Hepatocyte (in vitro differentiated cells): ENCODE measurements at regions not wholly inside any gene's neighbourhood (a gene's known extent, or its start where the extent isn't known, plus 50 kb on each side); places are given as distances from the start of the nearest gene placed in this dataset.
A peak's percentile ranks its signal among the peaks of the same experiment; 100 is the strongest.

Experiments
- DNase-seq: peaks from one replicate; pipeline ENCODE4 v3.0.0-alpha.2; 2016; ENCODE audit warnings: low spot score
- H2AFZ ChIP-seq: fragments of 200-600 bp; sonication (generic); 2 replicates; pipeline ENCODE4 v1.6.0; 2016; ENCODE audit warnings: antibody characterized with exemption, mild to moderate bottlenecking
- H3K27ac ChIP-seq: fragments of 200-600 bp; sonication (generic); 2 replicates; pipeline ENCODE4 v1.5.1; 2016; ENCODE audit warnings: mild to moderate bottlenecking
- H3K27me3 ChIP-seq: fragments of 200-600 bp; sonication (generic); 2 replicates; pipeline ENCODE4 v1.6.1; 2016
- H3K36me3 ChIP-seq: fragments of 200-600 bp; sonication (generic); replicated peaks from 2 replicates; pipeline ENCODE4 v1.5.1; 2016; ENCODE audit warnings: low read depth; ENCODE audit not compliant: insufficient read depth
- H3K4me1 ChIP-seq: fragments of 200-600 bp; sonication (generic); 2 replicates; pipeline ENCODE4 v1.5.1; 2016; ENCODE audit warnings: mild to moderate bottlenecking, moderate library complexity; ENCODE audit not compliant: insufficient read depth
- H3K4me2 ChIP-seq: fragments of 200-600 bp; sonication (generic); 2 replicates; pipeline ENCODE4 v1.6.0; 2016
- H3K4me3 ChIP-seq: fragments of 200-600 bp; sonication (generic); 2 replicates; pipeline ENCODE4 v1.5.1; 2016; ENCODE audit warnings: mild to moderate bottlenecking
- H3K79me2 ChIP-seq: fragments of 200-600 bp; sonication (generic); 2 replicates; pipeline ENCODE4 v1.6.0; 2017; ENCODE audit warnings: mild to moderate bottlenecking
- H3K9me2 ChIP-seq: fragments of 200-600 bp; sonication (generic); replicated peaks from 2 replicates; pipeline ENCODE4 v1.6.0; 2017; ENCODE audit warnings: mild to moderate bottlenecking; ENCODE audit not compliant: insufficient read depth
- H3K9me3 ChIP-seq: fragments of 200-600 bp; sonication (generic); 2 replicates; pipeline ENCODE4 v1.5.1; 2016; ENCODE audit warnings: low read depth, mild to moderate bottlenecking
- H4K20me1 ChIP-seq: fragments of 200-600 bp; sonication (generic); 2 replicates; pipeline ENCODE4 v1.6.0; 2016; ENCODE audit warnings: mild to moderate bottlenecking; ENCODE audit not compliant: insufficient read depth, poor library complexity, severe bottlenecking
- EZH2 ChIP-seq: fragments of 200-600 bp; sonication (generic); IDR thresholded peaks from 2 replicates; pipeline ENCODE4 v1.6.1; 2016; ENCODE audit warnings: antibody characterized with exemption, mild to moderate bottlenecking, borderline replicate concordance
- EZH2phosphoT487 ChIP-seq: fragments of 200-600 bp; sonication (generic); IDR thresholded peaks from one replicate; pipeline ENCODE4 v1.6.1; 2018; ENCODE audit warnings: antibody characterized with exemption, mild to moderate bottlenecking, low read depth, moderate library complexity; ENCODE audit not compliant: unreplicated experiment, severe bottlenecking
- WGBS: methylation state at CpG from one replicate; pipeline ENCODE4 v1.1.6; 2016; ENCODE audit warnings: low lambda C conversion rate; ENCODE audit errors: missing lambda C conversion rate; 5-methylcytosine and 5-hydroxymethylcytosine counted together
- TF ChIP-seq, protein P1 (sequence below): fragments of 200-600 bp; sonication (generic); IDR thresholded peaks from 2 replicates; pipeline ENCODE4 v1.5.1; 2016; ENCODE audit warnings: antibody characterized with exemption, mild to moderate bottlenecking; ENCODE audit not compliant: poor library complexity

DNA sequence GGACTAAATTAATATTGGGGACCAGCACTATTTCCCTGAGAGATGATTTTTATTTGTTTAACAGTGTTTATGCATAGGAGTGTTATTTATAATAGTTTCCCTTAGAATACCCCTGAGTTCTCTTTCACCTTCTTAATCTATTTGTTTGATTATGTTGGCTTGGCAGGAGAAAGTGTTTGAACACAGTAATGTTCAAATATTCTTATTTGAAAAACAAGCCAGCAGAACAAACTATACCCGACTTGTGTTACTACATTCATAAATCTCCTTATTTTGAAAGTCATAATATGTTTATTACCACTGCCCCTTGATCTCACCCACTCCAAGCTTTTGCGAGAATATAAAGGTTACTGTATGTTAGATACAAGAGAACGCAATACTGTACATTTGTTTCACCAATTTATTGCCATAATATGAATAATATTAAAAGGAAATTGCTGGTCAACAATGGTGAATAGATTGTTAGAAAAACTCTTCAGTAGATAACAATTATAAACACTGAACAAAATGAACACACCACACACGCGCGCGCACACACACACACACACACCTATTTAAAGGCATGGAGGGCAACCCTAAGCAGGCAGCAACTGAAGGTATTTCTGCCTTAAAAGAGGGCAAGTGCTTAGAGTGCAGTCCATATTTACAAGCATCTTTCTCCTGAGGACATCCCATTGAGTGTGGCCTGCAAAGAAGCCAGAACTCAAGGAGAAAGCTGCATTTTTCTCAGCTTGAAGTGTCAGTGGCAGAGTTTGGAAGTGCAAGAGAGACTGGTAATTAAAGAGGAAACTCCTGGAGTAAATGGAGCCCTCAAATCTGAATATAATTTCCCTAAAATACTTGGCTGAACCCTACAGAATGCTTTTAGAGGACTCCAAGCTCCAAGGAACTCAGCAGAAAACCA, 279.4 kb upstream of the MAN1A1 start:
- Histone ChIP-seq H4K20me1 (no peaks in the 10 kb centered on the region), H3K9me3 (no peaks in the 10 kb centered on the region), H3K4me1 (peaks cover 8% of the 10 kb centered on the region), H3K4me3 (no peak overlapping the region), H3K27ac (no peak overlapping the region), H3K9me2 (no peaks in the 10 kb centered on the region), H3K36me3 (no peaks in the 10 kb centered on the region), H2AFZ (no peak overlapping the region), H3K79me2 (no peaks in the 10 kb centered on the region), H3K4me2 (no peak overlapping the region), H3K27me3 (no peaks in the 10 kb centered on the region)
- no peak for DNase-seq
- 88% methylated on average over 7 of the region's 7 CpGs for WGBS
- TF ChIP-seq EZH2 (no peak), EZH2phosphoT487 (no peak)
- TF ChIP-seq, protein P1, sequence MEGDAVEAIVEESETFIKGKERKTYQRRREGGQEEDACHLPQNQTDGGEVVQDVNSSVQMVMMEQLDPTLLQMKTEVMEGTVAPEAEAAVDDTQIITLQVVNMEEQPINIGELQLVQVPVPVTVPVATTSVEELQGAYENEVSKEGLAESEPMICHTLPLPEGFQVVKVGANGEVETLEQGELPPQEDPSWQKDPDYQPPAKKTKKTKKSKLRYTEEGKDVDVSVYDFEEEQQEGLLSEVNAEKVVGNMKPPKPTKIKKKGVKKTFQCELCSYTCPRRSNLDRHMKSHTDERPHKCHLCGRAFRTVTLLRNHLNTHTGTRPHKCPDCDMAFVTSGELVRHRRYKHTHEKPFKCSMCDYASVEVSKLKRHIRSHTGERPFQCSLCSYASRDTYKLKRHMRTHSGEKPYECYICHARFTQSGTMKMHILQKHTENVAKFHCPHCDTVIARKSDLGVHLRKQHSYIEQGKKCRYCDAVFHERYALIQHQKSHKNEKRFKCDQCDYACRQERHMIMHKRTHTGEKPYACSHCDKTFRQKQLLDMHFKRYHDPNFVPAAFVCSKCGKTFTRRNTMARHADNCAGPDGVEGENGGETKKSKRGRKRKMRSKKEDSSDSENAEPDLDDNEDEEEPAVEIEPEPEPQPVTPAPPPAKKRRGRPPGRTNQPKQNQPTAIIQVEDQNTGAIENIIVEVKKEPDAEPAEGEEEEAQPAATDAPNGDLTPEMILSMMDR: no peak

DNA sequence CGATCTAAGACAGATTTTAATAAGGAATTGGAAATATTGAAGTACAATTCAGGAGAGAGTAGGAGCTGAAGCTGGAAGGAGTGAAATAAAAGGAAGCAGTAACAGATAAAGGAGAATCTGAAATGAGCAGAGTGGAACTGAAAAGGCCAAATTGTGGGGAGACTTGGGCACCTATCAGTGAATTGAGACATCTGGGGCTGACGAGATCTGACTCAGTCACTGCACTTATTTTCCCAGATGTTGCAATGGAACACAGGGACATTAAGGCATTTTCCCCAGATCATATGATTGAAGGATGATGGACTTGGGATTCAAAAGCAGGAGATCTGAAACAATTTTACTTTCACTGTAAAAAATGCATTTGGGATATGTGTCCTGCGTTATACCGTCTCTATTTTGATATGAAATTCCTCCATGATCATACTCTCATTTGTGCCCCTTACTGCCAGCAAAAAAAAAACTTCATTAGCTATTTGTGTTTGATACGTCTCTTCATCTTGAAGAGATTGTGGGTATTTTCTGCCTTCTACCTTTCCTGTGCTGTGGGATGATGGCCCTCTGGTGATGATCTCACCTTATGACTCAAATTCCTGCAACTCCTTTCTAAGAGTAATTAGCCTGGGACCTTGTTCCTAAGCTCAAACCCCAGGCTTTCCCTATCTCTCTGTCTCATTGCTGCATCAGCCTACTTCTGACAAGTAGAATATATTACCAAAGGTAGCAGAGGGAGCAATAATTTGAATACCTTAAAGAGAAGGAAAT, 278.5 kb upstream of the MAN1A1 start:
- Histone ChIP-seq H3K27ac (peak overlapping the region; percentile 49), H3K9me3 (no peaks in the 10 kb centered on the region), H3K27me3 (no peaks in the 10 kb centered on the region), H4K20me1 (no peaks in the 10 kb centered on the region), H3K4me1 (peaks cover 8% of the 10 kb centered on the region), H3K9me2 (no peaks in the 10 kb centered on the region), H3K79me2 (no peaks in the 10 kb centered on the region), H3K4me3 (no peak overlapping the region), H2AFZ (peak overlapping the region; percentile 32), H3K36me3 (no peaks in the 10 kb centered on the region), H3K4me2 (no peak overlapping the region)
- 87% methylated on average over 5 of the region's 5 CpGs for WGBS
- DNase-seq: peak; percentile 34
- TF ChIP-seq, protein P1: no peak
- TF ChIP-seq EZH2phosphoT487 (no peak), EZH2 (no peak)

DNA sequence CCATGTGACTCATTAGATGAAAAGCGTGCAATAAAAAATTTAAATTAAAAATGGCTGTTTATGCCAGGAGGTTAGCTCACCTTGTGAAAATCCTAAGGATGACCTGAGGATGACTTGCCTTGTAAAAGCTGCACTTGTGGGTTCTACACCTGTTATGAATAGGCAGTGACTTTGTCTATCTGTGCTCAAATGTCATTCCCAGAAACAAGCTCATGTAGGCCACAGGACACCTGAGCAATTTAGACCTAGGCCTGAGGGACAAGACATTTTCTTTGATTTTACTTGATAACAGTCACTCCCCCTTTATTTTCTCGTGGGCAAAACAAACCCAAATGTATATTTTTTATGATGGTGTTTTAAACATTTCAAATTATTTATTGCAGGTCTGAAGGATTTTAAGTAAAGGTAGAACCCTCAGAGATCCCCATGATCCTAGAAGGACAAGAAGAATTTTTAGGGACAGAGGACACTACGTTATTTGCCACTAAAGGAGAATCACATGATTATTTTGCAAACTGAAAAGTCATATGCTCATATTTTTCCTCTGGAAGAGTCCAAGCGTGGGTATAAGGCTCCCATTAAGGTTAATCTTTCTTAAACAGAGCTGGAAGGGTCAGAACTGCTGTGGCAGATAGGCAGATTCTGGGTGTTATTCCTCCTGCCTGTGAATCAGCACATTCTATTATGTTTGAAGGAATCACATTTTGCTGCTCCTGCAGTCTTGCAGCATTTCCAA, 277.5 kb upstream of the MAN1A1 start:
- H3K9me3 ChIP-seq: no peaks in the 10 kb centered on the region
- no peaks in the 10 kb centered on the region for H3K9me2 ChIP-seq
- WGBS: 72% methylated on average over 4 of the region's 4 CpGs
- TF ChIP-seq EZH2phosphoT487: no peak
- TF ChIP-seq, protein P1: no peak
- no peak for TF ChIP-seq EZH2
- peaks cover 8% of the 10 kb centered on the region for H3K4me1 ChIP-seq
- H4K20me1 ChIP-seq: no peaks in the 10 kb centered on the region
- no peak overlapping the region for H2AFZ ChIP-seq
- H3K27ac ChIP-seq: peak overlapping the region; percentile 49
- H3K36me3 ChIP-seq: no peaks in the 10 kb centered on the region
- DNase-seq: no peak
- no peaks in the 10 kb centered on the region for H3K79me2 ChIP-seq
- no peak overlapping the region for H3K4me3 ChIP-seq
- H3K27me3 ChIP-seq: no peaks in the 10 kb centered on the region
- H3K4me2 ChIP-seq: no peak overlapping the region
